HG03064 (cell line): ENCODE measurements at regions not wholly inside any gene's neighbourhood (a gene's known extent, or its start where the extent isn't known, plus 50 kb on each side); places are given as distances from the start of the nearest gene placed in this dataset.
"Not testable (repeated sequence)": the region's sequence is repeated elsewhere in the genome, so short reads cannot be mapped to it uniquely, and the experiment has no call there.

Experiments used
- ATAC-seq: cut with Tn5 transposase; IDR thresholded peaks from one replicate; pipeline ENCODE4 v1.9.1; 2021; ENCODE audit warnings: low read depth; ENCODE audit not compliant: unreplicated experiment

GRCh38 chr6:30807566-30807965, 63.2 kb upstream of the IER3 start:
- ATAC-seq = not testable (repeated sequence)

- ATAC-seq = no peak
Observed at GRCh38 chr6:30806581-30807183, 62.3 kb upstream of the IER3 start.

GRCh38 chr6:30804333-30804732, 60.0 kb upstream of the IER3 start:
- no peak for ATAC-seq

GRCh38 chr6:30802731-30803130, 58.4 kb upstream of the IER3 start:
- ATAC-seq = no peak

- ATAC-seq = no peak
Observed at GRCh38 chr6:30801950-30802349, 57.6 kb upstream of the IER3 start.

GRCh38 chr6:30800871-30801270, 56.5 kb upstream of the IER3 start:
- no peak for ATAC-seq

- no peak for ATAC-seq
Observed at GRCh38 chr6:30799210-30799609, 54.9 kb upstream of the IER3 start.

GRCh38 chr6:30798494-30798893, 54.1 kb upstream of the IER3 start:
- ATAC-seq = no peak

- ATAC-seq = no peak
Observed at GRCh38 chr6:30795549-30796293, 51.4 kb upstream of the IER3 start.
